Panc1 (cell line): ENCODE measurements at regions not wholly inside any gene's neighbourhood (a gene's known extent, or its start where the extent isn't known, plus 50 kb on each side); places are given as distances from the start of the nearest gene placed in this dataset.

Experiments
- ATAC-seq: fragments of 200-7000 bp; cut with Tn5 transposase; 2 replicates; pipeline ENCODE4 v1.9.1; 2020; ENCODE audit warnings: mild to moderate bottlenecking, moderate library complexity
- BruUV-seq: library from RNA; stranded (reverse); fragments of 400-500 nt; replicated peaks from 2 replicates; lab custom pipeline; 2021; lab: Mats Ljungman, UMichigan
- CTCF ChIA-PET: fragments of 300-600 bp; sonication (Branson Sonifier 250); formaldehyde crosslinking; loops from one replicate; lab custom pipeline; 2022; ENCODE audit warnings: antibody characterized with exemption; lab: Charles Lee
- POLR2A ChIA-PET: fragments of 300-600 bp; sonication (Branson Sonifier 250); formaldehyde crosslinking; loops from one replicate; lab custom pipeline; 2022; ENCODE audit warnings: antibody characterized with exemption; lab: Charles Lee
- DNase-seq: peaks from one replicate; pipeline ENCODE4 v3.0.0-alpha.2; 2010; ENCODE audit warnings: low read depth, low spot score
- H3K27ac ChIP-seq: 2 replicates; pipeline ENCODE4 v1.5.1; 2011; ENCODE audit warnings: mild to moderate bottlenecking, low read length, inconsistent platforms
- H3K27me3 ChIP-seq: fragments of 200-500 bp; sonication (Bioruptor generic); 2 replicates; pipeline ENCODE4 v1.6.0; 2014; ENCODE audit warnings: low read length, inconsistent platforms; ENCODE audit not compliant: control insufficient read depth, insufficient read depth
- H3K36me3 ChIP-seq: fragments of 200-500 bp; sonication (Bioruptor generic); 2 replicates; pipeline ENCODE4 v1.5.1; 2014; ENCODE audit warnings: inconsistent platforms, mild to moderate bottlenecking, low read length, moderate library complexity; ENCODE audit not compliant: control insufficient read depth, insufficient read depth
- H3K4me1 ChIP-seq: 2 replicates; pipeline ENCODE4 v1.5.1; 2011; ENCODE audit warnings: inconsistent platforms, mild to moderate bottlenecking, low read length, moderate library complexity; ENCODE audit not compliant: control insufficient read depth, insufficient read depth
- H3K4me3 ChIP-seq, 2 experiments: 2 replicates each; pipeline ENCODE4 v1.5.1; 2011 to 2012; ENCODE audit warnings: low read depth in 2 of 2, low read length in 2 of 2, mild to moderate bottlenecking in 2 of 2, inconsistent platforms in 1 of 2, moderate library complexity in 1 of 2
- H3K9me3 ChIP-seq: fragments of 200-500 bp; sonication (Bioruptor generic); 2 replicates; pipeline ENCODE4 v1.5.1; 2014; ENCODE audit warnings: low read depth, mild to moderate bottlenecking, inconsistent platforms, low read length, moderate library complexity; ENCODE audit not compliant: control insufficient read depth, insufficient read depth
- POLR2AphosphoS5 ChIP-seq: IDR thresholded peaks from 2 replicates; pipeline ENCODE4 v1.6.1; 2012; ENCODE audit warnings: mild to moderate bottlenecking, low read depth, low read length, moderate library complexity
- REST ChIP-seq, 2 experiments: IDR thresholded peaks; 2 replicates each; pipeline ENCODE4 v1.6.1; 2011 to 2012; ENCODE audit warnings: low read depth in 2 of 2, control low read depth in 1 of 2, low read length in 1 of 2, mild to moderate bottlenecking in 1 of 2, moderate library complexity in 1 of 2; ENCODE audit not compliant: insufficient read depth in 1 of 2
- SIN3A ChIP-seq: IDR thresholded peaks from 2 replicates; pipeline ENCODE4 v1.6.1; 2012; ENCODE audit warnings: low read depth, mild to moderate bottlenecking, low read length, moderate library complexity, borderline replicate concordance; ENCODE audit not compliant: insufficient read depth
- TCF7L2 ChIP-seq: IDR thresholded peaks from 2 replicates; pipeline ENCODE4 v1.6.1; 2011; ENCODE audit warnings: mild to moderate bottlenecking, low read depth, low read length, inconsistent platforms
- in situ Hi-C: cut with HindIII; loops from 2 replicates; pipeline ENCODE4 v1.10.0; 2016; ENCODE audit warnings: low sequenced_read_pairs, low pct_unique_long_range_greater_than_20kb
- intact Hi-C: fragments of 100-400 bp; cut with micrococcal nuclease; formaldehyde crosslinking; loops from one replicate; pipeline ENCODE4 v1.10.0; 2022; ENCODE audit not compliant: unreplicated experiment
- TF ChIP-seq, protein P1 (sequence below): fragments of 450-650 bp; IDR thresholded peaks from 2 replicates; pipeline ENCODE4 v1.5.1; 2017; ENCODE audit warnings: mild to moderate bottlenecking

GRCh38 chr13:52947921-52948373, 80.7 kb upstream of the OLFM4 start:
- Histone ChIP-seq H3K27ac (no peak overlapping the region), H3K27me3 (no peaks in the 10 kb centered on the region), H3K9me3 (no peaks in the 10 kb centered on the region), H3K4me1 (no peaks in the 10 kb centered on the region), H3K4me3 (no peak overlapping the region), H3K36me3 (no peaks in the 10 kb centered on the region)
- TF ChIP-seq REST (IDR thresholded peaks at IDR 0.05; ENCODE audit: insufficient read depth in 1 of 2, low read depth in 2 of 2, low read length in 1 of 2): no peak
- TF ChIP-seq SIN3A: no peak
- CTCF ChIA-PET: no interaction called here
- BruUV-seq: no TSS peak
- DNase-seq (no peak), ATAC-seq (no peak)
- POLR2A ChIA-PET: no interaction called here
- intact Hi-C loops (no loop called here), in situ Hi-C loops (no loop called here)

DNA sequence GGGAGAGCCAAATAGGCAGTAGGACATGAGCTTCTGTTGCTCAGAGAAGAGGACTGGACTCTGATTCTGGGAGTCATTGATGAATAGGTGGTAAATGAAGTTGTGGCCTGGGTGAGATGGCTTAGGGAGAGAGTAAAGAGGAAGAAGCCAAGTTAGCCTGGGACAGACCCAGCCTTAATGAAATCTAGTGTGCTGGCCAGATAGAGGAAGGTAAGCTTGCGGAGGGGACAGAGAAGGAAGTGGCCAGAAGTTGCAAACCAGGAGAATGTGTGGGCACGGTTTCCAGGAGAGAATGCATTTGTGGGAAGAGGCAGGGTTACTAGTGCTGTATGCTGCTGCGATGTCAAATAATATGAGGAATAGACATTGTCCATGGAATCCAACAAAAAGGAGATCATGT, 83.3 kb upstream of the OLFM4 start:
- H3K36me3 ChIP-seq: no peaks in the 10 kb centered on the region
- no peak for DNase-seq
- BruUV-seq: no TSS peak
- no peak for ATAC-seq
- H3K4me3 ChIP-seq: no peak overlapping the region
- H3K9me3 ChIP-seq: no peaks in the 10 kb centered on the region
- CTCF ChIA-PET: no interaction called here
- H3K27ac ChIP-seq: no peak overlapping the region
- H3K4me1 ChIP-seq: no peaks in the 10 kb centered on the region
- TF ChIP-seq, protein P1, sequence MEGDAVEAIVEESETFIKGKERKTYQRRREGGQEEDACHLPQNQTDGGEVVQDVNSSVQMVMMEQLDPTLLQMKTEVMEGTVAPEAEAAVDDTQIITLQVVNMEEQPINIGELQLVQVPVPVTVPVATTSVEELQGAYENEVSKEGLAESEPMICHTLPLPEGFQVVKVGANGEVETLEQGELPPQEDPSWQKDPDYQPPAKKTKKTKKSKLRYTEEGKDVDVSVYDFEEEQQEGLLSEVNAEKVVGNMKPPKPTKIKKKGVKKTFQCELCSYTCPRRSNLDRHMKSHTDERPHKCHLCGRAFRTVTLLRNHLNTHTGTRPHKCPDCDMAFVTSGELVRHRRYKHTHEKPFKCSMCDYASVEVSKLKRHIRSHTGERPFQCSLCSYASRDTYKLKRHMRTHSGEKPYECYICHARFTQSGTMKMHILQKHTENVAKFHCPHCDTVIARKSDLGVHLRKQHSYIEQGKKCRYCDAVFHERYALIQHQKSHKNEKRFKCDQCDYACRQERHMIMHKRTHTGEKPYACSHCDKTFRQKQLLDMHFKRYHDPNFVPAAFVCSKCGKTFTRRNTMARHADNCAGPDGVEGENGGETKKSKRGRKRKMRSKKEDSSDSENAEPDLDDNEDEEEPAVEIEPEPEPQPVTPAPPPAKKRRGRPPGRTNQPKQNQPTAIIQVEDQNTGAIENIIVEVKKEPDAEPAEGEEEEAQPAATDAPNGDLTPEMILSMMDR: no peak
- TF ChIP-seq SIN3A: no peak
- TF ChIP-seq POLR2AphosphoS5: no peak
- TF ChIP-seq REST (IDR thresholded peaks at IDR 0.05; ENCODE audit: insufficient read depth in 1 of 2, low read depth in 2 of 2, low read length in 1 of 2): no peak
- no peak for TF ChIP-seq TCF7L2
- in situ Hi-C loops (no loop called here), intact Hi-C loops (no loop called here)
- POLR2A ChIA-PET: no interaction called here
- H3K27me3 ChIP-seq: no peaks in the 10 kb centered on the region
